GM12874 (cell line): ENCODE measurements at regions not wholly inside any gene's neighbourhood (a gene's known extent, or its start where the extent isn't known, plus 50 kb on each side); places are given as distances from the start of the nearest gene placed in this dataset.

Experiments
- CTCF ChIP-seq: IDR thresholded peaks from 2 replicates; pipeline ENCODE4 v1.5.1; 2011; ENCODE audit warnings: low read depth, mild to moderate bottlenecking, control low read depth, low read length, moderate library complexity; ENCODE audit not compliant: insufficient read depth

- TF ChIP-seq CTCF, result no peak
These were observed 1235.7 kb downstream of the BRD1 start for GRCh38 chr22:48592066-48592345.

- TF ChIP-seq CTCF, result no peak
These were observed 1236.2 kb downstream of the BRD1 start for GRCh38 chr22:48591286-48592065.

GRCh38 chr22:48589901-48590300 lies 1237.8 kb downstream of the BRD1 start:
- no peak for TF ChIP-seq CTCF

GRCh38 chr22:48588878-48589450 lies 1238.7 kb downstream of the BRD1 start:
- TF ChIP-seq CTCF, result no peak

GRCh38 chr22:48588151-48588877 lies 1239.4 kb downstream of the BRD1 start:
- TF ChIP-seq CTCF, result no peak

GRCh38 chr22:48587236-48587865 lies 1240.3 kb downstream of the BRD1 start:
- TF ChIP-seq CTCF, result no peak

GRCh38 chr22:48586799-48587185 lies 1240.9 kb downstream of the BRD1 start:
- TF ChIP-seq CTCF, result no peak
